GM18498 (cell line): ENCODE measurements at regions not wholly inside any gene's neighbourhood (a gene's known extent, or its start where the extent isn't known, plus 50 kb on each side); places are given as distances from the start of the nearest gene placed in this dataset.
"Not testable (repeated sequence)": the region's sequence is repeated elsewhere in the genome, so short reads cannot be mapped to it uniquely, and the experiment has no call there.

Experiments used
- ATAC-seq: cut with Tn5 transposase; IDR thresholded peaks from one replicate; pipeline ENCODE4 v1.9.1; 2021; ENCODE audit warnings: mild to moderate bottlenecking, moderate library complexity; ENCODE audit not compliant: unreplicated experiment

- no peak for ATAC-seq
Observed at GRCh38 chr3:139113231-139113992, 68.7 kb upstream of the PRR23C start.

GRCh38 chr3:139113993-139114375 is 69.3 kb upstream of the PRR23C start:
- ATAC-seq, result no peak

- not testable (repeated sequence) for ATAC-seq
Observed at GRCh38 chr3:139116631-139117030, 71.9 kb upstream of the PRR23C start.

DNA sequence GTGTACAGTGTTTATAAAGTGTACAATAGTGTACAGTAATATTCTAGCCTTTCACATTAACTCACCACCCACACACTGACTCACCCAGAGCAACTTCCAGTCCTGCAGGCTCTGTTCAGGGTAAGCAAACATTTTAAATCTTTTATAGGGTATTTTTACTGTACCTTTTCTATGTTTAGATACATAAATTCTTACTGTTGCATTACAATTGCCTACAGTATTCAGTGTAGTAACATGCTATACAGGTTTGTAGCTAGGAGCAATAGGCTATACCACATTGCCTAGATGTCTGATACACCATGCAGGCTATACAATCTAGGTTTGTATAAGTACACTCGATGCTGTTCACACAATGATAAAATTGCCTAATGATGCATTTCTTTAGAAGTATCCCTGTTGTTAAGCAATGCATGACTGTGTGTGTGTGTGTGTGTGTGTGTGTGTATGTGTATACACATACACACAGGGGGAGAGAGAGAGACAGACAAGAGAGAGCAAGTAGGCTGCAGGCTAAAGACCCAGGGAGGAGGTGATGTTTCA is 72.5 kb upstream of the PRR23C start:
- no peak for ATAC-seq

- ATAC-seq, result no peak
Observed at GRCh38 chr3:139117883-139118760, 73.4 kb upstream of the PRR23C start.

DNA sequence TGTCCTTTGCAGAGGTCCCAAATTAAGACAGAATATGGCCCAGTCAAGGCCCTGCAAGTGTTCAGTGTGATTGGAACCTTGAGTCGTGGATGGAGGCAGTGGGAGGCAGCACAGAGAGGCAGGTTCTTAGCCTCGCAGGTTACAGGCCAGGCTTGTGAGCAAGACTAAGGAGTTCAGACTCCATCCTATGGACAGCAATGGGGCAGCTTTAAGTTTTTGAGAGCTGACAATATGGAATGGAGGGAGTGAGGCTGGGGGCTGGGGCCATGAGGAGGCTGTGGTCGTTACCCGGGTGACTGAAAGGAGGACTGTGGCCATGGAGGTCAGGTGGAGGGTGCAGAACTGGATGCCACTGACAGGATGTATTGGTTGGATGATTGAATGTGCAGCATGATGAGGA is 74.1 kb upstream of the PRR23C start:
- no peak for ATAC-seq

DNA sequence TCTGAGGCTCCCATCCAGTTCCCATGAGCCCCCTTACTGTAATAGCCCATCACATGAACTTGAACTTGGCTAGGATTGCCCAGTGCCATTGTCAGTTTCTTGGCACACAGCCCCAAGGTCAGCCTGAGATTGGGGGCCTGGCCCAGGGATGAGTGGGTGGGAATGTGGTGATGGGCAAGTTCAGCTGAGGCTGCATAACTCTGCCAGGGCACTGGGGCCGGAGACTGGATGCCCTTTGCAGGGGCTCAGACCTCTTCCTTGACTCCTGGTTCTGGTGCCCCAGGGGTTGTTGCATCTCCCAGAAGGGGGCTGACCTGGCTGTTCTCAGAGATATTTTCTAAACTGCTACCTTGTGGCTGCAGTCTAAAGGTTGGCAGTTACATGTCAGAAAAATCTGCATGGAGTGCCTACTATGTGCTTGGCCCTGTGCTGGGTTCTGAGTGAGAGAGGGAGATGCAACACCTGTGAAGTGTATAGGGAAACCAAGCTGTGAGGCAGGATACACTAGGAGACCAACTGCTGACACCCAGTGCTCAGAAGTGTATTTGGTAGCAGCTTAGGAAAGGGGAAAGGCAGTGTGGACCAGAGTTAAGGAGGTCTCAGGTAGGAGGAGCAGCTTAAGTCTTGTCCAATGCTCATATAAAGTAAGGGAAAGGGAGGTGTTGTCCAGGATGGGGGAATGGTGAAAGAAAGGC is 74.8 kb upstream of the PRR23C start:
- no peak for ATAC-seq

DNA sequence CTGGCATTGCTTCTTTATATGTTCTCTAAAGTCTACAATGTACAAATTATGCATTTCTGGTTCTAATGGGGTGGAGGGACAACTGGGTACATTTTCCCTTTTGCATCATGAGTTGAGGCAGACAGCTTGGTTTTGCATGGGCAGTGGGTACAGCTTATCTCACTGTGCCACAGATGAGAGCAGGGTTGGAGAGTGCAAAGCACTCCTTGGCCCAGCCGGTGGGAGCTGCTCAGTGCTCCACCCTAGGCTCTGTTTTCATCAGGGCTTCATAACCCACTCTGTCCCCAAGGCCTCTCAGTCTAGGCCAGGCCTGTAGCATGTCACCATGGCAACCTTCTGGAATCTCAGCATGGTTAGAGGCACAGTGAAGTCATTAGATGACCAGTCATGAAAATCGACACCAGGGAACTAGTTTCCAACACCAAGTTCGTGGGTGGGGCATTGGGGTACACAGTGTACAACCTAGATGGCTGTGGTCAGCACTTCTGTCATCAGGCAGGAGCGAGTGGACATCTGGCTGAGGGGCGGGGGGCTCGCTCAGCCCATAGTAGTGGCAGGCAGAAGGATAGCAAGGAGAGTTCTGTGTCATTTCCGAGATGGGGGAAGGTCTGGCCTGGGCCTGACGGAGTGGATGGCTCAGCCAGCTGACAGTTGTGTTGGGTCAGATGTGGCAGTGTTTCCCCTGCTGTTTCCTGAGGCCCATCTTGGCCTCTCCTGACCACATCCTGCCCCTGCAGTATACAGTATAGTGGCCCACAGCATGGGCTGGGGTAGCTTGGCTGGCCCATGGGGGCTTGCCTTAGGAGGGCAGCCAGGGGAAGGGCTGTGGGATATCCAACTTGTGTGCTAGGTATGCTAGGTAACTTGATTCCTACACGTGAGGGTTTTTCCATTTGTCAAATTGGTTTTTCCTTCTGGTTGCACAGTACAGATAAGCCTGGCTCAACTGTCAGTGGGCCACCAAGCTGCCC is 75.7 kb upstream of the PRR23C start:
- no peak for ATAC-seq

DNA sequence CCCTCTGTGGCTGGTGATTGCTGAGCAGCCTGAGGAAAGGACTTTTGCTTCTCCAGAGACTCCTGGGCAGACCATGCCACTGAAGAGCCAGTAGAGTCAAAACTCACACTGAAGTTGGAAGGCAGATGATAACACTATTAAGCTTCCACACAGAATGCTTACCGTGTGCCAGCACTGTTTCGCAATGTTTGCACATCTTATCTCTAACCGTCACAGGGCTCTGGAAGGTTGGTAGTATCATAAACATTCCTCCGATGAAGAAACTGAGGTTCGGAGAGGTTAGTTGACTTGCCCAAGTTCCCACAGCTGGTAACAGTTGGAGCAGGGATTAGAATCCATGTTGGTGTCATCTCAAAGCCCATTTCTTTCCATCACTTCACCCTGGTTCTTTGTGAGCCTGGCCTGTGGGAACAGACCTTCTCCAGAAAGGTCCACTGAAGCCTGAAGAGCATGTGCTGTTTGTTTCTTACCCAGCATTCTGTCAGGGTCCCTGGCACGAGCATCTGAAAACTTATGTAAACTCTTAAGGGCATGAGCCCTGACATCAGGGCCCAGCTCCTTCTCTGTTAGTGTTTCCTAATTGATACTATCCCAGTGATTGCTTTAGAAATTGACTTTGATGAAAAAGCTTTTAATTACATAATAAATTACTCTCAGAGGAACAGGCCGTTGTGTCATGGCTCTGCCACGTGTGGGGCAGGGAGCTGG is 77.0 kb upstream of the PRR23C start:
- ATAC-seq, result no peak

DNA sequence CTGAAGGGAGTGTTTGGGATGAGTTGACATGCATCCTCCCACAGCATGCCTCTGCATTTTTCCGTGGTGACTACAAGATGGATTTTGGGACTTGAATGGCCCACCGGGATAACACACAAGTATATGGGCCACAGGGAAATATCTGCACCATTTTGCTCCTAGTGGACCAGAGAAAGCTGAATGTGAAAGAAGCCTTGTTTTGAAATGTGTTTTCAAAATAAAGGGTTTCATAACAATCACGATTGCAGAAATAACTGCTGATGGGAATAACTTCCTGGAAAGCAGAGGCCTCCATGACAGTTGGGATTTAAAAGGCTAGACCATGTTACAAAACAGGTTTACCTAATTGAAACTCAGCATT is 77.5 kb upstream of the PRR23C start:
- no peak for ATAC-seq

DNA sequence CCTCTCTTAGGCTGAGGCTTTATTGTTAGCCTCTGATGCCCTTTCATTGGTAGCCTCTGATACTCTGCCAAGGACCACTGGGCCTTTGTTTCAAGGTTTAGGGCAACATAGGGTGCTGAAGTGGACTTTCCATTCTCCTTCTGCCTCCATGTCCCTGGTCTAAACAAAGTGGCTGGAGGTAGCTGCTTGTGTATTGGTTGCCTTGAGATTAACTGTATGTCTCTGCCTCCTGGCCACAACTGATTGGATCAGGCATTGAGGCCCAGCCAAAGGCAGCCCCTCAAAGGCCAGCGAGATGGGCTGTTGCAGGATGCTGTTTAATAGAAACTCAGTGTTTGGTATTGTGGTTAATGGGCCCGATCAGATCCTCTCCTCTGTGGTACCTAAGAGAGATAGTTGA is 77.9 kb upstream of the PRR23C start:
- ATAC-seq, result no peak

GRCh38 chr3:139123377-139124095 is 78.8 kb upstream of the PRR23C start:
- ATAC-seq, result no peak

DNA sequence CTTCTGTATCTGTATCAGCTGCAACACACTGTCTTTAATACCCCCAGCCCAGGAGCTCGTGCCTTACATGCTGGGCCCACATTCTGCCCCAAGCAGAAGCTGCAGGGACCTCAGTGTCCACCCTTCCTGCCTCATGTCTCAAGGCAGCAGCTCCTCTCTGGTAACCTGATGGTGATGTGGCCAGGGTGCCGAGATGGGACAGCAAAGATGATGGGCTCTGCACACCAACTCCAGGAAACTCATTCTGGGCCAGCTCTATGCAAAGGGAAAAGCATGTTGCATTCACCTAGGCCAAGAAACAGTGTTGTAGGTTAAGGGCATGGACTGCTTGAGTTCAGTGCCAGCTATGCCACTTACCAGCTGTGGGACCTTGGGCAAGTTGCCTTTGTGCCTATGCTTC is 79.5 kb upstream of the PRR23C start:
- no peak for ATAC-seq

- ATAC-seq, result no peak
Observed at GRCh38 chr3:139127101-139127500, 82.4 kb upstream of the PRR23C start.

GRCh38 chr3:139127629-139128028 is 82.9 kb upstream of the PRR23C start:
- not testable (repeated sequence) for ATAC-seq

GRCh38 chr3:139128803-139129202 is 84.1 kb upstream of the PRR23C start:
- ATAC-seq, result no peak

DNA sequence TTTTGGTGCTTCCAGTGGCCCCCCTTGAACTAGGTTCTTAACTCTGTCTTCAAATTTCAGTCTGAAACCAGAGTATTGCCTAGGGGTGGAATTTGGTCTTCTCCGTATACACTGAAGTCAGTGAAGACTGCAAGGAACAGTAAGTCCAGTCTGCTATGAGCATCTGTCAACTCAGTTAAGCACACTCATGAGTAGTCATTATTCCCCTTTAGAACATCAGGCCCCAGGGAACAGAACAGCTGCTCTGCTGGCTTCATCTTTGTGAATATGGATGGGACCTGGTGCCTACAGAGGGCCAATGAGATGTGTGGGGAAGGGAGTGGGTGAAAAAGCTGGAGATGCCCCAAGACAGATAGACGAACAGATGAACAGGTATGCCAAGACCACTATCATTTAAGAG is 85.2 kb upstream of the PRR23C start:
- no peak for ATAC-seq

GRCh38 chr3:139130390-139131140 is 85.9 kb upstream of the PRR23C start:
- ATAC-seq, result no peak
